Epithelial cell of esophagus (primary cell): ENCODE measurements at regions not wholly inside any gene's neighbourhood (a gene's known extent, or its start where the extent isn't known, plus 50 kb on each side); places are given as distances from the start of the nearest gene placed in this dataset.

Experiments
- DNase-seq: peaks from one replicate; pipeline ENCODE4 v3.0.0; 2010; ENCODE audit warnings: low read depth
- H3K4me3 ChIP-seq: 2 replicates; pipeline ENCODE4 v1.5.1; 2011; ENCODE audit warnings: mild to moderate bottlenecking, low read length, control low read depth
- CTCF ChIP-seq: IDR thresholded peaks from 2 replicates; pipeline ENCODE4 v1.5.1; 2011; ENCODE audit warnings: low read depth, mild to moderate bottlenecking, low read length, control low read depth, inconsistent platforms; ENCODE audit not compliant: insufficient read depth; ENCODE audit errors: missing control alignments

GRCh38 chr5:124124711-124125229 is 612.8 kb downstream of the CSNK1G3 start:
- no peak for TF ChIP-seq CTCF
- H3K4me3 ChIP-seq, result no peak overlapping the region
- DNase-seq, result no peak

- DNase-seq, result peak; percentile 37
- TF ChIP-seq CTCF, result no peak
- no peak overlapping the region for H3K4me3 ChIP-seq
These were observed 609.2 kb downstream of the CSNK1G3 start for GRCh38 chr5:124121198-124121597.

GRCh38 chr5:124114911-124115310 is 602.9 kb downstream of the CSNK1G3 start:
- DNase-seq, result no peak
- no peak overlapping the region for H3K4me3 ChIP-seq
- TF ChIP-seq CTCF, result no peak

GRCh38 chr5:124111886-124112285 is 599.9 kb downstream of the CSNK1G3 start:
- no peak for TF ChIP-seq CTCF
- peak; percentile 90 for DNase-seq
- no peak overlapping the region for H3K4me3 ChIP-seq

GRCh38 chr5:124110942-124111341 is 599.0 kb downstream of the CSNK1G3 start:
- DNase-seq, result no peak
- no peak overlapping the region for H3K4me3 ChIP-seq
- TF ChIP-seq CTCF, result no peak

GRCh38 chr5:124105326-124105725 is 593.3 kb downstream of the CSNK1G3 start:
- no peak for TF ChIP-seq CTCF
- H3K4me3 ChIP-seq, result no peak overlapping the region
- no peak for DNase-seq

- TF ChIP-seq CTCF, result no peak
- DNase-seq, result no peak
These were observed 592.8 kb downstream of the CSNK1G3 start for GRCh38 chr5:124104821-124105220.

More at GRCh38 chr5:124104821-124105220, 592.8 kb downstream of the CSNK1G3 start:
- no peak overlapping the region for H3K4me3 ChIP-seq
